ENCODE measurements at regions not wholly inside any gene's neighbourhood (a gene's known extent, or its start where the extent isn't known, plus 50 kb on each side); places are given as distances from the start of the nearest gene placed in this dataset.

DNA sequence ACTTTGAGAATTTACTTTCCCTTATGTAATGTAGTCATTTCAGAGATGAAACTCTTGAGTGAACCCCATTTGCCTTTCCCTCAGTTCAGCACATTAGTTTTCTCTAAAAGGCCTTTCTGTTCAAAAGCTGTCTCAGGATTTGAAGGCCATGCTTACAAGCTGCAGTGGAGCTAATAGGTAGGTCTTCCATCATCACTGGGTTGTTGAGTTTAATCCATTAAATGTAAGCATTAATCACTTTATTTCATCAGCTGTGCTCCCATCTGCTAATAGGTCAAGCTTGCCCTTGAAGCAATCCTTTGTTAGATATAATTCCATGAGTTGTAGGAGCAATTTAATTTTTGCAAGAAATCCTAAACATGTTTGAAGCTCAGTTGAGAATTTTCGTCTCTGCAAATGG is 422.2 kb upstream of the ZP4 start:
- H3K4me1 ChIP-seq (ENCODE audit: control insufficient read depth, extremely low read depth, insufficient read depth, low read length), result no peaks in the 10 kb centered on the region
- DNase-seq (ENCODE audit: low read depth, low spot score) (no peak), FAIRE-seq (no peak)
- intact Hi-C loops (cut with micrococcal nuclease) (no loop called here), dilution Hi-C loops (cut with MboI; ENCODE audit: extremely low pct_ligation_motif_present, low sequenced_read_pairs) (no loop called here)
- no peaks in the 10 kb centered on the region for H3K9me1 ChIP-seq (replicated peaks; ENCODE audit: control insufficient read depth, extremely low read depth, insufficient read depth, low read length)
- H3K27me3 ChIP-seq (ENCODE audit: control insufficient read depth in 2 of 2, insufficient read depth in 2 of 2, low read length in 2 of 2), result no peaks in the 10 kb centered on the region
- POLR2A ChIA-PET, result no interaction called here
- CTCF ChIA-PET, result no interaction called here
- no peak overlapping the region for H3K27ac ChIP-seq (ENCODE audit: insufficient read depth, low read depth, low read length)
- H3K36me3 ChIP-seq (ENCODE audit: control insufficient read depth in 2 of 2, extremely low read depth in 1 of 2, insufficient read depth in 2 of 2, low read length in 2 of 2), result no peaks in the 10 kb centered on the region
- H2AFZ ChIP-seq (ENCODE audit: low read depth, low read length), result no peak overlapping the region
- no peak overlapping the region for H3K4me3 ChIP-seq (replicated peaks in 1 of 3; ENCODE audit: insufficient read depth in 1 of 3, low read depth in 1 of 3, low read length in 3 of 3)
- H3K79me2 ChIP-seq (ENCODE audit: control insufficient read depth, insufficient read depth, low read length), result no peaks in the 10 kb centered on the region
- no TSS peak for BruUV-seq (replicated peaks)
- no peak overlapping the region for H3K9ac ChIP-seq (replicated peaks; ENCODE audit: extremely low read depth, insufficient read depth, low read length)
- no peaks in the 10 kb centered on the region for H4K20me1 ChIP-seq (replicated peaks; ENCODE audit: control insufficient read depth, extremely low read depth, insufficient read depth, low read length)
- H3K9me3 ChIP-seq (replicated peaks; ENCODE audit: control insufficient read depth, insufficient read depth, low read length), result peaks cover 8% of the 10 kb centered on the region
- no peak overlapping the region for H3K4me2 ChIP-seq (ENCODE audit: insufficient read depth, low read length)
- TF ChIP-seq EZH2 (IDR thresholded peaks at IDR 0.05; ENCODE audit: borderline replicate concordance, low read depth, low read length, severe bottlenecking) (no peak), POLR2A (IDR thresholded peaks at IDR 0.05; ENCODE audit: low read depth, low read length) (no peak), JUN (IDR thresholded peaks at IDR 0.05; ENCODE audit: borderline replicate concordance, insufficient read depth, insufficient read length, low read depth) (no peak), POLR2AphosphoS5 (IDR thresholded peaks at IDR 0.05; ENCODE audit: insufficient read depth, low read depth, low read length) (no peak), FOS (IDR thresholded peaks at IDR 0.05; ENCODE audit: borderline replicate concordance, insufficient read depth, low read length) (no peak), MYC (IDR thresholded peaks at IDR 0.05; ENCODE audit: low read depth, low read length) (no peak), GATA2 (IDR thresholded peaks at IDR 0.05; ENCODE audit: insufficient read depth, insufficient read length, low read depth, low read length) (no peak)
- TF ChIP-seq, protein P1, sequence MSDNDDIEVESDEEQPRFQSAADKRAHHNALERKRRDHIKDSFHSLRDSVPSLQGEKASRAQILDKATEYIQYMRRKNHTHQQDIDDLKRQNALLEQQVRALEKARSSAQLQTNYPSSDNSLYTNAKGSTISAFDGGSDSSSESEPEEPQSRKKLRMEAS (IDR thresholded peaks at IDR 0.05; ENCODE audit: insufficient read depth, insufficient read length), result no peak
- TF ChIP-seq, protein P2, sequence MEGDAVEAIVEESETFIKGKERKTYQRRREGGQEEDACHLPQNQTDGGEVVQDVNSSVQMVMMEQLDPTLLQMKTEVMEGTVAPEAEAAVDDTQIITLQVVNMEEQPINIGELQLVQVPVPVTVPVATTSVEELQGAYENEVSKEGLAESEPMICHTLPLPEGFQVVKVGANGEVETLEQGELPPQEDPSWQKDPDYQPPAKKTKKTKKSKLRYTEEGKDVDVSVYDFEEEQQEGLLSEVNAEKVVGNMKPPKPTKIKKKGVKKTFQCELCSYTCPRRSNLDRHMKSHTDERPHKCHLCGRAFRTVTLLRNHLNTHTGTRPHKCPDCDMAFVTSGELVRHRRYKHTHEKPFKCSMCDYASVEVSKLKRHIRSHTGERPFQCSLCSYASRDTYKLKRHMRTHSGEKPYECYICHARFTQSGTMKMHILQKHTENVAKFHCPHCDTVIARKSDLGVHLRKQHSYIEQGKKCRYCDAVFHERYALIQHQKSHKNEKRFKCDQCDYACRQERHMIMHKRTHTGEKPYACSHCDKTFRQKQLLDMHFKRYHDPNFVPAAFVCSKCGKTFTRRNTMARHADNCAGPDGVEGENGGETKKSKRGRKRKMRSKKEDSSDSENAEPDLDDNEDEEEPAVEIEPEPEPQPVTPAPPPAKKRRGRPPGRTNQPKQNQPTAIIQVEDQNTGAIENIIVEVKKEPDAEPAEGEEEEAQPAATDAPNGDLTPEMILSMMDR (IDR thresholded peaks at IDR 0.05; ENCODE audit: extremely low read depth in 1 of 2, insufficient read depth in 1 of 2, low read depth in 1 of 2, low read length in 2 of 2), result no peak

All from endothelial cell of umbilical vein (primary cell).